NCI-H748 (cell line): ENCODE measurements at regions not wholly inside any gene's neighbourhood (a gene's known extent, or its start where the extent isn't known, plus 50 kb on each side); places are given as distances from the start of the nearest gene placed in this dataset.
"Not testable (repeated sequence)": the region's sequence is repeated elsewhere in the genome, so short reads cannot be mapped to it uniquely, and the experiment has no call there.

Experiments
- DNase-seq: peaks from one replicate; lab custom pipeline; 2025; ENCODE audit not compliant: unreplicated experiment; lab: John Stamatoyannopoulos, UW

DNA sequence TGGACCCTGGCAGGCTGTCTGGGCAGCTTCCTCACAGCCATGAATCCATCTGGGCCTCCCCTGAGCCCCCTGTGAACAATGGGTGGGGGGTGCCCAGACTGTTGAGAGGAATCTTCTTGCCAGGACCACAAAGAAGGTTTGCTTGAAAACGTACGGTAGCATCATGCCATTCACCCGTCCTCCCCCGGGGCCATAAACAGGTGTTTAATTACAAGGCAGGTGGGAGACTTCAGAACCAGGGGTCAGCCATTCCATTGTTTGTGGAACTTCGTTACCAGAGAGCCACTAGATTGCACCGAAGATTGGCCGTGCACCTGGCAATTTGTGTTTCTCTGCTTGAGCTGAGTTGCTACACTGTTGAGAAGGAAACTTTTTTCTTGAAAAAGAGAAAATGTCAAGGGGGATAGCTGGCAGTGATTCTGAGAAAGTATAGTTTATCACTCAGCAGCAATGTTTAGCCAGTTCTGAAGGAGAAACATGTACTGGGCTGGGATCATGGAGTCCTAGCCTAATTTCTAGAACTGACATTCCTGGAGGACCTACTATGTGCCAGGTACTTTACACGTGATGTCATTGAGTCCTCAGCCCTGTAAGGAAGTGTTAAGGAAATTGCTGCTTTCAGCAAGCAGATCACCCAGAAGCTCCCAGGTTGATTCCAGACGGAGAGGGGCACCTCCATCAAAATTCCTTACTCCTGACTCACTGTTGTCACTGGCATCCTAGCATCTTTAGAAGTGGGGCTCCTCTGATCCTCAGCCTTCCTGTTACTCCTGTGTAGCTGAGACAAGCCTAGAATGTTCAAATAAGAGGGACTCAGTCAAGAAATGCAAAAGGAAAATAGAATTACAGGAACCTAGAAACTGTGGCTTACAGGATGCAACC, 103.8 kb upstream of the UBE2E1 start:
- peak; percentile 87 for DNase-seq

DNA sequence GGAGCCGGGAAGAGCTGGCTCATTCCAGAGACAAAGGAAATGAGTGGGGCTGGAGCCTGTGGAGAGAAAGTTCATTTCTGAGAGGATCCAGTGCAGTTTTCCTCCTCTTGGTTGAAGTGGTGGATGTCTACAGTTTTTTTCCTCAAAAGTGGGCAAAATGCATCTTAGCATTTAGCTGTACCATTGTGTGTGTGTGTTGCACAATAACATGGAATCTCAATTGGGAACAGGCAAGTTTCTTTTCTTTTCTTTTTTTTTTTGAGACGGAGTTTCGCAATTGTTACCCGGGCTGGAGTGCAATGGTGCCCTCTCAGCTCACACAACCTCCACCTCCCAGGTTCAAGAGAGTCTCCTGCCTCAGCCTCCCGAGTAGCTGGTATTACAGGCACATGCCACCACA, 101.5 kb upstream of the UBE2E1 start:
- DNase-seq = no peak

DNA sequence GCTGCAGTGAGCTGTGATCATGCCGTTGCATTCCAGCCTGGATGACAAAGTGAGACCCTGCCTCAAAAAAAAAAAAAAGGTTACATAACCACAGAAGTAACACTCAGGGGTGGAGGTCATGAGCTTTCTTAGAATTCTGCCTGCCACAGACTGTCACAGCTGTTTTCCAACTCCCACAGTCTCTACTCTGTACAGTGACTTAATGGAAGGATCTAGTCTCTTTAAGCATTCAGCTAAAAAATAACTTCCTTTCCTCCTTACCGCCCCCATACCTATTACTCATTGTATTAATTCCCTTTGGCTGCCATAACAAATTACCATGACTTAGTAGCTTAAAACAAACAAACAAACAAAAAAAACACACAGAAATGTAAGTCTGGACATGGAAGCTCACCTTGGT, 99.6 kb upstream of the UBE2E1 start:
- no peak for DNase-seq

DNA sequence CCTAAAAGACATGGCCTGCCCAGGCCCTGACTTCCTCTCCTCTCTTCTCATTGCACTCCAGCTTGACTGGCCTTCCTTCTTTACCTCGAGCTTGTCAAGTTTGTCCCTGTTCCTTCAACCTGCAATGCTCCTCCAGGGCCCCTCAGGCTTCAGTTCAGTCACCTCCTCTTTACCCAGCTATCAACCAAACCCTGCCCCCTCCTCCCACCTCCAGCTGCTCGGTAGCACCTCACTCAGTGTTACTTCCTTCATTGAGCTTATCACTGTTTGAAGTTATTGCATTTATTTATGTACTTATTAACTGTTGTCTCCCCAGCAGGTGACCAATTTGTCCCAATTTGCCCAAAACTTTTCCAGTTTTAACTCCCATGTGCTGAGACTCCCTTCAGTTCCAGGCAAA, 95.8 kb upstream of the UBE2E1 start:
- DNase-seq = no peak

DNA sequence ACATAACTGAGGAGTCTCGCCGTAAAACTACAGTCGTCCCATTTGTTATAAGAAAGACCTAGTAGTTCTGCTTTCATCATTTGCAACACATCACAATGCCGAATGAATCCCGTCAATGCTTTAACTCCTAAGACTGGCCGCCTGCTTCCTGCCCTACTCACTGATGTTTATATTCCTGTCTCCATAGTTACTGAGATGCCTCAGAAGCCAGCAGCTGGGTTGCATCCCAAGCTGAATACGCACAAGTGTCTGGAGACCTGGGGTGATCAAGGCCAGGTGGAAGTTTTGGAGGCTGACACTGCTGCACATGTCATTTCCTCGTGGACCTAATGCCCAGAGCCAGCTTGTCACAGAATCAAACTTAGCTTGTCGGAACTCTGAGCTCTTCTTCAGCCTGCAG, 95.2 kb upstream of the UBE2E1 start:
- peak; percentile 43 for DNase-seq

DNA sequence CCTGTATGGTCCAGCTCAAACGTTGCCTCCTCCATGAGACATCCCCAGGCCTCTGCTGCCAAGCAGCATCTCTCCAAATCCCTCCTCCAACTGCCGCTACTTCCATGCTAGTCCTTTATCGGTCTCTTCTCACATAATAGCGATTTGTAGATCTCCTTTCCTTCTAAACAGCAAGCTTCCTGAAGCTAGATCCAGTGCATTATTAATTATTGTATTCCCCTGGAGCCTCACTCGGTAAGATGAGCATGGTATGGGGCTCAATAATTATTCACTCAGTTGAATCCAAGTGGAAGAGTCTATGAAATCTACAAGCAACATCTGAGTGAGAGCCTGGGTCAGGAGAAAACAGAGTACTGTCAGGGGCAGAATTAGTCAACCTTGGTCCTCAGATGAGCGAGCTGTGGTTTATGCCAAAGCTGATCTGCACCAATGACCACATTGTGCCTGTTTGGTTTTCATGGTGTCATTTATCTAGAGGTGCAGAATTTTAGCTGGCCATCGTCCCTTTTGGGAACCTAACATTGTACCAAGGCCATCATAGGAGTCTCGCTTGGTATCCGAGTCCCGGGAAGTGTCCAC, 93.8 kb upstream of the UBE2E1 start:
- no peak for DNase-seq

DNA sequence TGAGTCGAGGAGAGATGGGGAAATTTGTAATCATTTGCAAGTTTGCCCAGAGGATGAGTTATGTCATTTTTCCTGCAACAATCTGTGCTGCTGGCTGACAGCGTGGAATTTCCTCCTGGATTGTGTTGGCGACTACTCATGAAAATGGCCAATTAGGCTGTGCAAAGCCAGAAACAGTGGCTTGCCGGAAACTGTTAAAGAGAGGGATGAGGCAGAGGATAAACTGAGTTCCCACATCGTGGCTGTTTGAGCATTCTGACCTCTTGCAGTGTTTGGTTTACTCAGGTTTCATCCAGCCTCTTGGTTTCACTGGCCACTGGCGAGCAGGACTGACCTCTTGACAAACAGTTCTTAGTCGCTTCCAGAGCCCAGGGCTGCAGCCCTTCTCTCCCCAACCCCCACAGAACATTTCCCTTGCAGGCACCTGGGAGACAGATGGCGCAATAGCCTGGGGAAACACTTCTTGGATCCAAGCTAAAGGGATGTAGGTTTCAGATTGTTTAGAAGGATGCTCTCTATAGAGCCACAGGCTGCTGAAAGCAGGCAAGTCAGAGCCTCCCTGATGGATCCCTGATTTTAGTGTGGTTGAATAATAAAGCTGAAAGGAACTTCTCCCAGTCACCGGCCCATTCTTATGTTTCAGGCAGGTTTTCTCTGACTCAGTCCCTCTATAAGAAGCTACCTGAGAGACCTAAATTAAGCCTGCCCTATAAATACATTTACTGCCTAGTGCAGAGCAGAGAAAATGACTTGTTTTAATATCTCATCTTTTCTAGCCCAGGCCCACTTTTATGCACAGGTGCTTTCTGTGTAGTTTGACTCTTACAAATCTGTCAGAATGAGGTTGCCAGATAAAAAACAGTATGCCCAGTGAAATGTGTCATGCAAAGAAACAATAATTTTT, 92.8 kb upstream of the UBE2E1 start:
- peak; percentile 71 for DNase-seq

DNA sequence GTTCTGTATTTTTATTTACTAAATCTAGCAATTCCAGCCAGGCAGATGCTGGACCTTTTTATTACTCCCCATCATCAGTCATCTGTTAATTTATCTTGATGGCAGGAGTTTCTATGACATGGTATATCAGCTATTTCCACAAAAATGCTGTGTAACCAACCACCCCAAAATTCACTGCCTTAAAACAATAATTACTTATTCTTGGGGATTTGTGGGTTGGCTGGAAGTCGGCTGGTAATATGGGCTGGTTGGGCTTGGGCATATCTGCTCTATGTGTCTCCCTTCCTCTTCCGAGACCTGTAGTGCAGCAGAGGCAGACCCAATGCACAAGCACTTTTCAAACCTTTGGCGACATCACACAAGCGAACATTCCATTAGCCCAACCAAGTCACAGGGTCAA, 92.1 kb upstream of the UBE2E1 start:
- no peak for DNase-seq

DNA sequence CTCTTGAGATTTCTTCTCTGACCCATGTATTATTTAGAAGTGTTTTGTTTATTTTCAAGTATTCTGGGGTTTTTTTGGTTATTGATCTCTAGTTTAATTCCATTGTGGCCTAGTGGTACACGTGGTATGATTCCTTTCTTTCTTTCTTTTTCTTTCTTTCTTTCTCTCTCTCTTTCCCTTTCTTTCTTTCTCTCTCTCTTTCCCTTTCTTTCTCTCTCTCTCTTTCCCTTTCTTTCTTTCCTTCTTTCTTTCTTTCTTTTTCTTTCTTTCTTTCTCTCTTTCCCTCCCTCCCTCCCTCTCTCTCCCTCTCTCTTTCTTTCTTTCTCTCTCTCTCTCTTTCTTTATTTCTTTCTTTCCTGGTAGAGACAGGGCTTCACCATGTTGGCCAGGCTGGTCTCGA, 85.7 kb upstream of the UBE2E1 start:
- DNase-seq = no peak

DNA sequence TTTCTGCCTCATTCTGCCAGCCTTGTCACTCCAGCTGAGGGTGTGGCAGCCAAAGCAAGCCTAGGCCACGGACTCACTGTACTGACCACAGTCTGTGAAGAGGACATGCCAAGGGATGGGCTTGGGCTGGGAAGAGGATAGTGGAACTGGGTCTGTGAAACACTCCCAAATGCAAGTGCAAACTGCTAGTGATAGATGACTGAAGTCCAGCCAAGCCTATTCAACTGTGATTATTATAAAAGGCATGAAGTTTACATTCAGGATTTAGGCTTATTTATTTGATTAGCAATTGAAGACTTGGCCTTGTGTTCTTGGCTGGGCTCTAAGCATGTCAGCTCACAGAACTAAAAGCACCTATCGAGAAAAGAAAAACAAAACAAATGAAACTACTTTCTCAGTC, 84.9 kb upstream of the UBE2E1 start:
- DNase-seq = no peak

DNA sequence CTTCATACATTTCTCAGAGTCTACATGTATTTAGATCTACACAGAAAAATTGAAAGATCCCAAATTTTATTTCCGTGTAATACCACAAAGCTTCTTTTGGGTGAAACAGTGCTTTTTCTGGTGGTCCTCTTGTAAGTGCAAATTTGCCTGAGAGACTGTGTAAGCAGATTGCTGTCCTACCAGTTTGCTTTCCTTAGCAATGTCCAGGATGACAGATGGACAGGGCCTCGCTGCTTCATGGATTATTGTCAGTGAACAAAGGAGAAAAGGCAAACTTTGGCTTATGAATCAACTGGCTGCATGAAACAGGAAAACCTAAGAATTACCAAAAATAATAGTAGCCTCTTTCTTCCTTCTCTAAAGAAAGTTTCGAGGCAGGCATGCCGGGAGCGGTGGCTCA, 82.6 kb upstream of the UBE2E1 start:
- DNase-seq = no peak

DNA sequence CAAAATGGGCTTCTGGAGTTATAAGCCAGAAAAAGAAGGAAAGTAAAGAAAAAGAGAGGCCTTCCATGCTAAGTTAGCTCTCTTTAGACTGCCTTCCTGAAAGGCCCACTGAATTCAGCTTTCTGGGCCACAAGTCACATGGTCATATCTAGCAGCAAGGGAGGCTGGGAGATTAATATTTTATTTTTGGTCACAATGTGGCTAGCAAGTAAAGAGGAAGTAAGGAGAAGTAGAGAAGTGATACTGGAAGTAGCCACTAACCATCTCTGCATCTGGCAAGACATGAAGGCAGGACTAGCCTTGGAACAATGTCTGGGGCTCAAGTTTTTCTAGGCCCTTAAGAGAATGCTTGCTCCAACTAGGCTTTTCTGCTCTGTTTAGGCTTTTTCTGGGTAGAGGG, 81.8 kb upstream of the UBE2E1 start:
- DNase-seq = no peak

DNA sequence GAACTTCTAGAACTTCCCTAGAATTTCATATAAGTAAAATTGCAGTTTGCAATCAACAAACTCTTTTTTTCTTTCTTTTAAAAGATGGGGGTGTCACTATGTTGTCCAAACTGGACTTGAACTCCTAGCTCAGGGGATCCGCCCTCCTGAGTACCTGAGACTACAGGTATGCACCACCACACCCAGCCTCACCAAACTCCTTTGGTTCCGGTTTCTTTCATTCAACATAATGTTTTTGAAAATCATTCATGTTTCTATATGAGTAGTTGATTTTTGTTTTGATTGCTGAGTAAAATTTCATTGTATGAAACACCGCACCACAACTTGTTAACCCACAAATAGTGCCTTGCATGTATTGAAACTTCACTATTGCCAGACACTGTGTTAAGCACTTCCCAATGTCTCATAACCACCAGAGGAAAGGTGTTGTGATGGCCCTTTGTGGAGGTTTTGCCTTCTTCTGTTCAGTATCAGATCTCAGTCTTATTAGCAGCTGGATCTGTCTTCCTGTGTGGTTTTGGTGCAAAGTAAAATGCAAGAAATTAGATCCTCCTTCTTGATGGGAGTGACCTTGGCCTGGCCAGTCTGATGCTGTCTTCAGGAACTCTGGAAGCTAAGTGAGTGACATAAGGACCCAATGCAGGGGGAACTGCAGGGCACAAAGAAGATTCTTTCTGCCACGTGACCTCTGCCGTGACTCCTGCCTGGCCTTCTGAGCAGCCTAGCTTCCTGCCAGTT, 78.8 kb upstream of the UBE2E1 start:
- no peak for DNase-seq

DNA sequence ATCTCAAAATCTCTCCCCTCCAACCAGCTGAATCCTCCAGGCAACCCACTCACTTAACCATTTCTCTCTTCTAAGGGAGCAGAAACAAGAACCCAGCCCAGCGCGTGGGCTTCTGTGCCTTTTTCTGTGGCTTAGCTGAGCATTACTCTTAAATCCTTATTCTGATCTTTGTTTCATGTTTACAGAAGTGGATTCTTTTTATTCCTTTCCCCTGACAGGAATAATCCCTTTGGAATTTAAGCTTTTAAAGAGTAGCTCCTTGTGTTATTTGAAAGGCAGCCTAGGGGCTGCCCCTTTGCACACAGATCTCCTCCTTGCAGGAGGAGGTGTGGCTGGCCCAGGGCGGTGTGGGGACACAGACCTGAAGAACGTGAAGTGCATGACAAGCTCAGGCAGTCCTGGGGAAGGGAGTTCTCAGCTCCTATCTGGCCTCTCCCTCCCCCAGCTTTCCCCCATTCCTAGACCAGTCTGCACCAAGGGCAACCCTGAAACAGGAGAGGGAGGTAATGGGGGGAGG, 77.1 kb upstream of the UBE2E1 start:
- DNase-seq = no peak

DNA sequence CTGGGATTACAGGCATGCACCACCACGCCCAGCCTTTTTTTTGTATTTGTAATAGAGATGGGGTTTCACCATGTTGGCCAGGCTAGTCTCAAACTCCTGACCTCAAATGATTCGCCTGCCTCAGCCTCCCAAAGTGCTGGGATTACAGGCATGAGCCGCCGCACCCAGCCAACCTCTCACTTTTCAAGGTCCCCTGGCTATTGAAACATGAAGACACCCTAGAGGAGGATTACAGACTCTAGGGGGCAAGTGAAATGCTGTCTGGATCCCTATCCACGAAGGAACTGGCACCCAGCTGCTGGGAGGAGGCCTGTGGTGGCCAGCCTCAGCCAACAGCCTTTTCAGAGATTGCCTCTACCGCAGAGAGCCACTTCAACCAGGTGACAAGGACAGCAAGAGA, 76.4 kb upstream of the UBE2E1 start:
- DNase-seq = not testable (repeated sequence)

DNA sequence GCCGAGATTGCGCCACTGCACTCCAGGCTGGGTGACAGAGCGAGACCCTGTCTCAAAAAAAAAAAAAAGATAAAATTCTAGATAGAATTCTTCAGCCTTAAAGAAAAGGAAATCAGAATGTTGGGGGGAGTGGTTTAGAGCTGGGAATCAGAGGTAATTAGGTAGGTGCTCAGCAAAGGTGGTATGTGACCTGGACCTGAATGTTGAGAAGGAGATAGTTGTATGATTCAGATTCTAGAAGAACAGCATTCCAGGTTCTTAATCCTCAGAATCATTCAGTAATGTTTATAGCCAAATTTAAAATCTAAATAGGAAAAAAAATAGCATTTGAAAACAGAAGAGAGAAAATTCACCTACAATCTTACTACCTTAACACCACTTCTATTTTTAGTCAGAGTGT, 71.3 kb upstream of the UBE2E1 start:
- no peak for DNase-seq

DNA sequence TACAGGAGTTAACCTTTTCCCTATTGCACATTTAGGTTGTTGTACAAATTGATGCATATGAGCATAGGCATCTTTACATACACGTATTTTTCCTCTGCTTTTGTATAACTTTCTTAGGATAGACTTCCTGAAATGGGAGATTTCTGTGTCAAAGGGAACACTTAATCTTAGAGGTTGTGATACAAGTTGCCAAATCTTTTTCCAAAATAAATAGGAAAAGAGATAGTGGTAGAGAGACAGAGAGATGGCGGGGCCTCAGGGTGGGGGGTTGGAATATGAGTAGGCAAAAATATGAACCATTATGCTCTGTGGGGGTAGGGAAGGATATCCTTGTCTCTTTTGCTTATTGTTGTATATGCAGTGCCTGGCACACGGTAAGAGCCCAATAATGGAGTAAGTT, 70.7 kb upstream of the UBE2E1 start:
- DNase-seq = no peak

DNA sequence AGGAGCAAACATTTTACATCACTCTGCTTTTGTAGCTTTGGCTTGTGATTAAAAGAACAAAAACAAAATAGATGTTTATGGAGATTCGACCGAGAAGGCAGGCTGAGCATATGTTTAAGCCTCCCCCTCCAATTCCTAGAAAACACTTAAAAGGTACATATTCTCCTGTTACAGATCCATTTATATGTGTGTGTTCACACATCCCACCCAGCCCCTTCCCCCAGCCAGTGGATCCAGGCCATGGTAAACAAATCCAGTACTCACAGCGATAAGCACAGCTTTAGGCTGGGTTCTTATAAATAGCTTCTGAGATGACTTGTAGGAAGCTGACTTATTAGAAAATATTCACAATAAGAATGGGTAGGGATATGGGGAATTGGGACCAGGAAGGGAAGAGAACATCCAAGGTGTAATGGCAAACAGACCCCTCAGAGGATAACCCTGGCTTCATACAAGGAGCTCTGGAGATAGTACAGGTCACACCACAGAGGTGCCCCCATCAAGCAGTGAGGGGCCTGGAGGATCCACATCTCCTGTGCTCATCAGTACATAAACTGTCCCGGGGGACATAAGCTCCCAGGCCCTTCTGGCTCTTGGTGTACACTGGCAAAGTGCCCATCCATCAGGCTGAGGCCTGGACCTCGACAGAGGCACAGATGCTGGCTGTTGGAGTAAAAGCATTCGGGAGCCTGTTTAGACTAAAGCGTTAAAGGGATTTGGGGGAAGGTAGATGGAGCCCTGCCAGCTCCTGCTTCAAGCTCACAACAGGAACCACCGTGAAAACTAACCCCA, 70.0 kb upstream of the UBE2E1 start:
- DNase-seq = peak; percentile 32

DNA sequence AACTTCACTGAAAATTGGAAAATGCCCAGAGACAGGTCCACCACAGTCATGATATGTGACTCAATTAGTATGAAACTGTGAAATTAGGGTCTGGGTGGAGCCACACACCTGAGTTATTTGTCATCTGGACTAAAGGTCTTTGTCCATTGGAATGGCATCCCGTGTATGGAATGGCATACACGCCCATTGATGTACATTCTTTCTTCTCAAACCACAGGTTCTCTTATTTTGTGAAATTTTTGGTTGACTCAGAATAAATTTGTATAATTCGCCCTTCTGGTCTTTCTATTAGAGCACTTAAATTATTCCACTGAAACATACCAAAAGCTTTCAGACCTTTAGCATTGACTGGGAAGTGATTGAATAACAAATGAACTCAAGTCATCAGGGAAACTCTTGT, 66.8 kb upstream of the UBE2E1 start:
- DNase-seq = no peak

DNA sequence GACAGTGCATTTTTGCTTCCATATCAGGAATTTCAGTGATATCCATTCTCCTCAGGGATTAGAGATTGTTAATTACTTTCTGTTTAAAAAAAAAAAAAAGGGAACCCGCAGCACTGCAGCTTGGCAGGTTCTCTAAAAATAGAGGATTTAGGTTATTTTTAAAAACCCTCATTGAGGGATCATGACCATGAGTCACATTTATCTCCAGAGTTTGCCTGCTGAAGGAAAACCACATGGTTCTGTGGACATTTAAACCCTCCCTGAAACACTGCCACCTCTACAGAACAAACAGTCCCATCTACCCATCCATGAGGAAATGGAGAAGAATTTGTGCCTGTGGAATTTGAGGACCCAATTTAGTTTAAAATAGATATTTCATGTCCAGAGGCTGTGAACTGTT, 66.2 kb upstream of the UBE2E1 start:
- DNase-seq = no peak
